NCI-H2029 treated with DMSO at 0.1 percent for 48 hours (cell line): ENCODE measurements at regions not wholly inside any gene's neighbourhood (a gene's known extent, or its start where the extent isn't known, plus 50 kb on each side); places are given as distances from the start of the nearest gene placed in this dataset.

Source experiments
- DNase-seq: peaks from one replicate; lab custom pipeline; 2025; lab: John Stamatoyannopoulos, UW

- DNase-seq: no peak
These were observed 507.1 kb downstream of the TMEM182 start for GRCh38 chr2:103268841-103269498.

DNA sequence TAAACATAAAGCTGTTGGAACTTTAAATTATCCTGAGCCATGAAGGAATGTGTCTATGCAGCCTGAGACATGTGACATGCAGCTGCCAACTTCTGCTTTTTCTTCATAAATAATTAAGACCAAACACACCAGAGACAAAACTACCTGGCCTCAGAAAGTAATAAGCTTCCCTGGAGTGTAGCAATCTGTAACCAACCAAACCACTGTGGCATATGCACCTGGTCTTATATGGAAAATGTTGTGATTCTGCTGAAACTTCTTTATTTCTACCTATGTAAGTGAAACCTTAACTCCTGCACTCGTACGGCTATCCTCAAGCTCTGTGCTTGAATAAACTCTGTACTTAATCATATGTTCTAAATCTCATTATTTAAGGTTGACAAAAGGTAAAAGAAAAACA, 515.0 kb downstream of the TMEM182 start:
- no peak for DNase-seq

GRCh38 chr2:103284750-103285149, 522.9 kb downstream of the TMEM182 start:
- no peak for DNase-seq

- DNase-seq: no peak
These were observed 523.5 kb downstream of the TMEM182 start for GRCh38 chr2:103285354-103285753.

- DNase-seq: no peak
These were observed 525.9 kb downstream of the TMEM182 start for GRCh38 chr2:103287746-103288145.

DNA sequence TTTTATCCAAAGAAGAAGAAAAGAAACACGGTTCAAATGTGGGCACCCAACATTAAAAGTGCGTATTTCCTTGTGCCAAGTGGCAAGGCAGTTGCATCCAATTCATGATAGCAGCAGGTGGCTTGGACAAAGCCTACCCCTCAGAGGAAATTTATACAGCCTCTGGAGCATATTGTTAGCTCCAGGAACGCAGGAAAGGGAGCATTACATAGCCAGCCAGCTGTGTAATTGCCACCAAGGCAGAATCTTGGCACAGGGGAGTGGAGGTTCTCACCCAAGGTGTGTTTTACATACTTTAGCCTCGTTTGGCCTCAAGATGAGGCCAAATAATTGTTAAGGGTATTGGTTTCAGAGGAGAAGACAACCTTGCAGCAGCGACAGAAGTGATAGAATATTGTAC, 526.9 kb downstream of the TMEM182 start:
- no peak for DNase-seq

- no peak for DNase-seq
These were observed 527.4 kb downstream of the TMEM182 start for GRCh38 chr2:103289105-103289725.

- DNase-seq: no peak
These were observed 530.7 kb downstream of the TMEM182 start for GRCh38 chr2:103292573-103292972.

- DNase-seq: no peak
These were observed 531.4 kb downstream of the TMEM182 start for GRCh38 chr2:103293067-103293741.

DNA sequence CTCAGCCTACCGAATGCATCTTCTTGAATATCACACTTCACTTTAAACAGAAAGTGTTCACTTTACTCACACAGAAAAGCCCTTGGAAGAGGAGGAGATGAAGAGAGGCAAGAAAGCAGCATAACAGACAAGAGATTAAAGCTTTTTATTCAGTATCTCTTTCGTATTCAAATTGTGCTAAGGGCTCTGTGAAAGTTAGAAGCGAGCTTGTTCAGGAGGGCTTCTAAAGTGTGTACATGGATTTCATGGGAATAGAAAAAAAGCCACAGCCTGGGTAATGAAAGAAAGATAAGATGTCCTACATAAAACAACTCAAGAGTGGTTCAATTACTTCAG, 531.9 kb downstream of the TMEM182 start:
- DNase-seq: no peak

DNA sequence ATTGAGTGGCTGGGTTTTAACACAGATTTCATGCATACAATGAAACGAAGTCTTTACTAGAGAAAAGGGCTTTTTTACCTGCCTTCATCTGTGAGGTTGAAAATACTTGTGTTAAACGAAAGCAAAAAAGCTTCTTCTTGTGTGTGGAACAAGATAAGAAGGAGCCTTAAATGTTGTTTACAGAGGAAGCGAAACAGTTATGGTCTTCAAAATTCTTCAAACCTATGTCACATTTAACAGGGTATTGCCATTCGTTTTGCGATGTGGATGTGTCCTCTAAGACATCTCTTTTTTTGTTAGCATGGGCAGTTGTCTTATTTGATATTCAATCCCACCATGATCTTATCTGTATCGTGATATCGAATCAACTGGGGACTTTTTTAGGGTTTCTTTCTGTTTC, 532.6 kb downstream of the TMEM182 start:
- DNase-seq: no peak

- no peak for DNase-seq
These were observed 533.8 kb downstream of the TMEM182 start for GRCh38 chr2:103295591-103295990.

DNA sequence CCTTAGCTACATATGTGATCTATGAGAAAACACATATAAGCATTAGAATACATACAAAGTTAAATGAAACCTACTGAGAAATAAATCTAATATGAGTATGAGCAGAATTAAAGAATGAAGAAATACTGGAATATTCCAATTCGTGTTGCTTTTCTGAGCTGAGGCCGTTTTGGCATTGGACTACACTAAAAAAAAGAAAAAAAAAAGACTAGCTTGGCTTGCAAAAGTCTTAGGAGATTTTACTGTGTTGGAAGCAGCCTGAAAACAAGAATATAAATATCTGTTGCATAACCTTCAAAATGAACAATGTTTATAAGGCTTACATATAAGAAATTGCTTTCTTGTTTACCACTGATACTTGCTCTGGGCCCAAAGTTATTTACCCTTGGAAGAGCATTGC, 562.8 kb downstream of the TMEM182 start:
- no peak for DNase-seq

GRCh38 chr2:103327386-103327785, 565.6 kb downstream of the TMEM182 start:
- no peak for DNase-seq

DNA sequence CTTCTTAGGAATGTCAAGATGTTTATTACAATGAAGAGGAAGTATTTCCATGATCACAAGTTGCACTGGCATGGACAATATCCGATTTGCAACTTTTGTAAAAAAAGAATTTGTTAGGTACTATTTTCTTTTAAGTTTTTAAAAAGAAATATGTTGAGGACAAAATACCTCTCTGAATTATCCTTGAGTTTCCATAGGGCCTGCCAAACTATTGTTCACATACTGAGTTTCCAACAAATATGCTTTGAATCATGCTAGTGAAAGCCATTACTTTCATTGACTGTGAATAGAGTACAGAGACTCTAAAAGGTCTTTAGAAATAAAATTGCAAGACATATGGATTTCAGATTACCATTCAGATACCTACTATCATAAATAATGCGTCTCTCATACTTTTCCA, 566.1 kb downstream of the TMEM182 start:
- DNase-seq: no peak

DNA sequence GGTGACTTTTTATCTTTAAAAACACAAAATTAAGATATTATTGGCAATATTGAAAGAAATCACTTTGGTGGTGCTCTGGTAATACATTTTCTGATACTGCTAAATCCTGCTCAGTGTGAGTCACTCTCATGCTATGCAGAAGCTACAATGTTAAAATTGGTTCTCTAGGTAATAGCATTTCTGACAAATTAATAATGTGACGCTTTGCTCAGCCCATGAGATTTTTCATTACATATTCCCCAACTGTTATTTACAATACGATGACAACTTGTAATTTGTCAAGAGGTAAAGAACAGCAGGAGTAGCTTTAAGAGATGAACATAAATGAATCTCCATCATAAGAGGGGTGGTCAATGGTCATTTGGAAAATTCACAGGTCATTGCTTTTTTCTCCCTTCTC, 573.6 kb downstream of the TMEM182 start:
- no peak for DNase-seq

- no peak for DNase-seq
These were observed 577.0 kb downstream of the TMEM182 start for GRCh38 chr2:103338819-103339218.

- DNase-seq: no peak
These were observed 584.9 kb downstream of the TMEM182 start for GRCh38 chr2:103346780-103347179.

DNA sequence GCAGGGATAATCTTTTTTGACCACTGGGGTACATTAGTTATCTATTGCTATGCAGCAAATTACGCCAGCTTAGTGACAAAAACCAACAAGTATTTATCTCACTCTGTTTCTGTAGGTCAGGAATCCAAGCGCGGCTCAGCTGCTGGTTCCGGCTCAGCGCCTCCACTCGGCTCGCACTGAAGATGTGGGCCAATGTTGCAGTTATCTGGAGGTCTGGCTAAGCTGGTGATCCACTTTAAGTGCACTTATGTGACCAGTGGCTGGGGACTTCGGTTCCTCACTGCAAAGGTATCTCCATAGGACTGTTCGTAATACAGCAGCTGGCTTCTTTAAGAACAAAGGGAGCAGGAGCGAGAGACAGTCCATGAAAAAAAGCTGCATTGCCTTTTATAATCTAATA, 591.9 kb downstream of the TMEM182 start:
- no peak for DNase-seq

GRCh38 chr2:103355287-103355686, 593.5 kb downstream of the TMEM182 start:
- DNase-seq: no peak

GRCh38 chr2:103361712-103362111, 599.9 kb downstream of the TMEM182 start:
- no peak for DNase-seq

GRCh38 chr2:103363639-103364038, 601.8 kb downstream of the TMEM182 start:
- DNase-seq: no peak

DNA sequence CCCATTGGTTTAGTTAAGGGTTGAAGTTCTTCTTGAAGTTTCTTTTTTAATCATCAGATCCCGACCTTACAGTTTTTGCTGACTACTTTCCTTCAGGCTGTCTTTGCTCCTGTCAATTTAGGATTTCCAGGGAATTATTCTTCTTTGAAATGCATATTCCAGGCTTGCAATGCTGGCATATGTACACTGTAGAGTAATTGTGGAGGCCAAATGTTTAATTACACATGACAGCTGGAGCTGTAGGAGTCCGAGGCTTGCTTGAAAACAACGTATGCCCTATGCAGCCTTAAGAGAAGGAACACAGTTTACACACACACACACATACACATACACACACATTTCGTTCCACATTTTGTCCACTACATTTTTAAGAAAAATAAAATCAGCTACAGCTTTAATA, 602.3 kb downstream of the TMEM182 start:
- no peak for DNase-seq

DNA sequence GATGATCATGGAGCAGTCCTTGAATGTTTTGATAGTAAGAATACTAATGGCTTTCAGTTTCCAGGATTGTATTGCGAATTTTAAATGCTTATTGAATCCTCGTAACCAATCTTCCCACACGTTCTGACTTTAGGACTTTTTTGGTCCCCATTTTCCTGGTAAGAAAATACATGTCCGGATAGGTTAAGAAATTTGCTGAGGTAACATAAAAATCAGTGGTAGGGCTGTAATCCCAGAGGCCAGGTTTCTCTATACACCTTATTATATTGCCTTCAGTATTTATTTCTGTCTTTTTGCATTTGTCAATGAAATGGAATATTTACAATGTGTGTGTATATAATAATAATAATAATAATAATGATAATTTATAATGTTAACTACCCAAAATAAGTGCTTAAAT, 603.2 kb downstream of the TMEM182 start:
- no peak for DNase-seq
